OCI-LY7 (cell line): ENCODE measurements at regions not wholly inside any gene's neighbourhood (a gene's known extent, or its start where the extent isn't known, plus 50 kb on each side); places are given as distances from the start of the nearest gene placed in this dataset.

Experiments
- EZH2phosphoT487 ChIP-seq: fragments of 200-600 bp; sonication (generic); IDR thresholded peaks from 2 replicates; pipeline ENCODE4 v1.6.1; 2018; ENCODE audit warnings: low read depth, borderline replicate concordance, mild to moderate bottlenecking, mixed run types, antibody characterized with exemption, low read length, moderate library complexity, mixed read lengths
- TF ChIP-seq, protein P1 (sequence below): fragments of 200-600 bp; sonication (generic); conservative IDR thresholded peaks from 2 replicates; pipeline ENCODE4 v1.5.1; 2014; ENCODE audit warnings: mild to moderate bottlenecking, antibody characterized with exemption, low read length, moderate library complexity, mixed read lengths

DNA sequence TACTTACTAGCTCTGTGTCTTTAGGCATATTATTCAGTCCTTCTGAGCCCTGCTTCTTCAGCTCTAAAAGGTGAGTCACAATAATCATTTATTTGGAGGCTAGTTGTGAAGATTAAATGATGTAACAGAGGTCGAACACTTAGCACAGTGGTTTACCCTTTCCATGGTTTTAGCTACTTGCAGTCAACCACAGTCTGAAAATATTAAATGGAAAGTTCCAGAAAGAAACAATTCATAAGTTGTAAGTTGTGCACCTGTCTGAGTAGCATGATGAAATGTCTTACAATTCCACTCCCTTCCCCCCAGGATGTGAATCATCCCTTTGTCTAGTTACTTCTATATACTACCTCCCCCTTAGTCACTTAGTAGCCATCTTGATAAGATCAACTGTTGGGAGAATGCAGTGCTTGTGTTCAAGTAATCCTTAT, 217.6 kb upstream of the THUMPD2 start:
- TF ChIP-seq, protein P1, sequence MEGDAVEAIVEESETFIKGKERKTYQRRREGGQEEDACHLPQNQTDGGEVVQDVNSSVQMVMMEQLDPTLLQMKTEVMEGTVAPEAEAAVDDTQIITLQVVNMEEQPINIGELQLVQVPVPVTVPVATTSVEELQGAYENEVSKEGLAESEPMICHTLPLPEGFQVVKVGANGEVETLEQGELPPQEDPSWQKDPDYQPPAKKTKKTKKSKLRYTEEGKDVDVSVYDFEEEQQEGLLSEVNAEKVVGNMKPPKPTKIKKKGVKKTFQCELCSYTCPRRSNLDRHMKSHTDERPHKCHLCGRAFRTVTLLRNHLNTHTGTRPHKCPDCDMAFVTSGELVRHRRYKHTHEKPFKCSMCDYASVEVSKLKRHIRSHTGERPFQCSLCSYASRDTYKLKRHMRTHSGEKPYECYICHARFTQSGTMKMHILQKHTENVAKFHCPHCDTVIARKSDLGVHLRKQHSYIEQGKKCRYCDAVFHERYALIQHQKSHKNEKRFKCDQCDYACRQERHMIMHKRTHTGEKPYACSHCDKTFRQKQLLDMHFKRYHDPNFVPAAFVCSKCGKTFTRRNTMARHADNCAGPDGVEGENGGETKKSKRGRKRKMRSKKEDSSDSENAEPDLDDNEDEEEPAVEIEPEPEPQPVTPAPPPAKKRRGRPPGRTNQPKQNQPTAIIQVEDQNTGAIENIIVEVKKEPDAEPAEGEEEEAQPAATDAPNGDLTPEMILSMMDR, result no peak
- no peak for TF ChIP-seq EZH2phosphoT487
